HG02798 (cell line): ENCODE measurements at regions not wholly inside any gene's neighbourhood (a gene's known extent, or its start where the extent isn't known, plus 50 kb on each side); places are given as distances from the start of the nearest gene placed in this dataset.

Experiments
- ATAC-seq: cut with Tn5 transposase; IDR thresholded peaks from one replicate; pipeline ENCODE4 v1.9.1; 2021; ENCODE audit warnings: mild to moderate bottlenecking; ENCODE audit not compliant: unreplicated experiment, poor library complexity

DNA sequence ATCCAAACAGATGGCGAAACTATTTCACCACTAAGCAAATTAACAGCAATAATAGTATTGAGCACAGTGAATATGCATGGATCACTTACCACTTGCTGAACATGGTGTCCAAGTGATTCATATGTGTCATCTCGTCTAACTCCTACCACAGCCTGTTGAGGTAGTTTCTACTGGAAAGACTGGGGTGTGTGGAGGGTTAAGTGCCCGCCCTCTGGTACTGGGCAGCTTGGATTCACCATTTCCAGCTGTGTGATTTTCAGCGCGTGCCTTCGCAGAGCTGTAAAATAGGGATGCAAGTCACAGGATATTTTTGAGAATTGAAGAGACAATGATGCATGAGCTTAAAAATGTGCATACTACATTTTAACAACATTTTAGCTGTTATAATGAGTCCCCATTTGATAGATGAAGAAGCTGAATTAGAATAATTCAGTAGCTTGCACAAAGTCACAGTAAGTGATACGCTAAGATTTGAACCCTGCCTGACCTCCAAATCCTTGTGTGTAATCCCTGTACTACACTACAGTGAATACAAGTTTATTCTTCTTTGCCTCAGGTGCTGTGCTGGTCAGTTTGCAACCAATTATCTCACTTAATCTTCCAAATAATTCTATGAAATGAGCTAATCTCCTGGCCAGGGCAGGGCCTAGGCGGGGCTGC, 75.2 kb upstream of the SIX2 start:
- no peak for ATAC-seq

DNA sequence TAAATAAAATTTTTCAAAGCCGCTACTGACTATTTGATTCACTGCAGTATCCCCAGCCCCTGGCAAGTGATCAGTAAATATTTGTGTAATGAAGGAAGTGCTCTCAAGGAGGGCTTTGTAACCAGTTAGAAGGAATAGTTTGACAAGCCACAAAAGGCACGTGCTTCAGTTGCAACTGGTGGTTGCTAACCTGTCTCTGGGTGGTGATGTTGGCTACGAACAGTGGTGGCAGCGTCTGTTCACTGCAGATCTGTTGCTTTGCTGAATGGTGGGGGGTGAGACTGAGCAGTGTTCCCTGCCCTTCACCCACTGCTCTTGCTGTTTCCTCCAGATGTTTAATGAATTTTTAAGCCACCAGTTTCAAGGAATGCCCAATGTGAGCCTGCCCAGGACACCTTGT, 73.9 kb upstream of the SIX2 start:
- ATAC-seq = no peak

DNA sequence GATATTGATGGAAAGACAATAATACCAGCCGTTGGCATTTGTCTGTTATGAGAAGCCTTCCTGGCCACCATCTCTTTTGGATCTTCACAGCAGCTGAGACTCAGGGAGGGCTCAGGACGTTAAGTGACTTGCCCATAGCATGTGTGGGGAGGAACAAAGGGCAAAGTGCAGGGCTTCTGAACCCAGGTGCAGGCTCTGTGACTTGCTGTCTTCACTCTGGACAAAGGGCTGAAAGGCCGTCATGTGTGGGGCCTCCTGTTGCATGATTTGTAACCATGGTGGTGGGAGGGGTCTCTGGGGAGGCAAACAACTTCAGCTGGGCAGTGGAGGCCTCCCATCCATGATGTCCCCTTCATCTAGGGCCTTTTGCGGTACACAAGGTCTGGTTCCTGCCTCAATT, 65.5 kb upstream of the SIX2 start:
- ATAC-seq = no peak

DNA sequence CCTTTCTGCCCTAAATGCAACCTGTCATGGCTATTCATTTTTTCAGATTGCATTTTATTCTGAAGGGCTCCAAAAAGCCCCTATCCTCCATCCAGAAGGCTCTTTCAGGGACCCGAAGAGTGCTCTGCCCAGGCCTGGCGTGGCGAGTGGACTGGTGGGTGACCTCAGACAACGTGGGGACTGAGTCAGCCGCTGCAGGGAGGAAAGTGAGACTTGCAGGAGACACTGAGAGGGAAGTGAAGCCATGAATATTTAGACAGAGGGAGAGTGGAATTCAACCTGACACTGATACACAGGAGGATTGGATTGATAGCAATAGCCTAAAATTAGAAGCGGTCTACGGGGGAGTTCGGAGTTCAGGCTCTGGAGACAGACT, 63.6 kb upstream of the SIX2 start:
- no peak for ATAC-seq

DNA sequence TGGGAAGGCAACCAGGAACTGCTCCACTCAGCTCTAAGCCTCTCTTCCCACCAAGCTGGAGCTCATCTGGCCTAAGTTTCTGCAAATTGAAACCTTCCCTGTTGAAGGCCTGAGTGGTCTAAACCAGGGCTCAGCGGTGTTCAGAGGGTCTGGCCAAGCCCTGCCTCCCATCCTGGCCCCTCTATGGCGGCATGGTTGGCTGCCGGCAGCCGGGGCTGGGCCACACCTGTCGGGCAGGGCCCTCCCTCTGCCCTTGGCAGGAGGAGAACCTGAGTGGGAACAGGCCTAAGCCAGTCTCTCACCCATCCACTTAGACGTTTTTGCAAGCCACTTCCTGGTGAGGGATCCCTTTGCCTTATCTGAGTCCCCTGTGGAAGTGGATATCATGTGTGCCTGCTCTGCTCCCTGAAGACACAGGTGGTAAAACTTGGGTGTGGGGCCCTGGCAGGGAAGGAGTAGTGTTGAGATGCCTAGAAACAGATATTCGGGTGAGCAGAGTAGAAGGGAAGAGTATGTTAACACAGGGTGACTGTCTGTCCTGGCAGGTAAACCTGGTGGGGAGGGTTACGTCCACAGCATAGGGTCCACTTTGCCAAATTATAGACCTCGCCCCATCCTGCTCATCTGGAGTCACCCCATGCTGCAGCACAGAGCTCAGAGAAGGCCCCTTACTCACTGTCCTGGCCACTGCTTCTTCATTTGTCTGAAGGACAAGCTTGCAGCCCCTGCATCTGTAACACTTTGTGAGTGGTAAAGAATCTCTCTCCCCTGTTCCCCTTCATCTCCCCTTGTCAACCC, 63.0 kb upstream of the SIX2 start:
- no peak for ATAC-seq

DNA sequence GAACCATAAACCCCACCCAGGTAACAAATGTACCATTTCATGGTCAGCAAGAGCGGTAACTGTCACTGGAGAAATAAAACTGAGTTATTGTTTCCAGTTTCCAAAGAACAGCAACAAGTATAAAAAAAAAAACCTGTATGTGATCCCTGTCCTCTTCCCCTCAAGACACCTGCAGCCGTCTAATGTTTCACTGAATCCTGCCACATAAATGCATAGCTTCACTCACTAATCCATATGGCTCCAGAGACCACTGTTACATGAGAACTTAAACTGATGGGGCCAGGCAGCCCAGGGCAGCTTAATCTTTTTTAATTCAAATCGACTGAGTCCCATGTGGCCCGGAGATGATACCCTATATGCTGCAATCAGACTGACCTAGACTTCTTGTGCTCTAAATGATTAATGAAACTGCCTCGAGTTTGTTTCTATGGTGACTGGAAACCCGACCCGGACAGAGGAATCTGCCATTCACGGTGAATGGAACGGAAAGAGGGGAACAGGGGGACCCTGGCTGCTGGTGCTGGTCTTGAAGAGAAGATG, 60.9 kb upstream of the SIX2 start:
- no peak for ATAC-seq

DNA sequence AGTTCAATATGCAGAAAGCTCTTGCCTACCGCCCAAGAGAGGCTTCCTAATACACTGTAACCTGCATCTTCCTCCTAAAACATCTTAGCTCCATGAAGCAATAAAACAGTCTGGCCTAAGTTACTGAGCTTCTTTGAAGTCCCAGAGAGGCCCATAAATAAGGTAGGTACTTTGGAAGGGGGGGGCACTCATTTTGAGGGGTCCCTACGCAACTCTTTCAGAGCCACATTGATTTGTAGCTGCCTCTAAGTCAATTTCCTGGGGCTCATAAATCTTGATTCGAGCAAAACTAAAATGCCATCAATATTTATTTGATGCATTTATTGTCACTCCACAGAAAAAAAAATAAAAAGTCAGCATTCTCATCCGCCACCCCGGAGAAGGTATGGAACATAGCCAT, 60.4 kb upstream of the SIX2 start:
- no peak for ATAC-seq

DNA sequence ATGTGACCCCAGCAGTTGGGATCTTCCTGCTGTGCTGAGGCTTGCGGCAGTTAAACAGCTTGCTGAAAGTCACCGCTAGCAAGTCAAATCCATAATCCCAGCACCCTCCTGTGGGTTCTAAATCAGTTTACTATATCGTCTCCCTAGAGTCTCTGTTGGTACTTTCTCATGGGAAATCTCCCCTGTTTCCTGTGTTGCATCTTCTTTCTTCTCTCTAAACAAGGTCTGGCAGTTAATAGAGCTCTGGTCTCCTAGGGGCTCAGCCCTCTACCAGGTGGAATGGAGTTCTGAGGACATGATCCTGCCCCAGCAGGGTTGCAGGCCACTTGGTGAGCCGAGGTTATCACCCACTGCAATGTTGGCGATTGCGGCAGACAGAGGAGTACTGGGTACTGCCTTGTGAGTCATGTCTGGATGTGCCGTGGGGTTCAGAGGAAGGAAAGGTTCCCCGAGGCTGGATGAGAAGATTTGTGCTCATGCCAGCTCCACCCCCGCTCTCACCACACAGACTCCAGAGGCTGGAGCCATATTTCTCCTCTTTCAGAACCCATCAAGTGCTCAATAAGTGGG, 59.4 kb upstream of the SIX2 start:
- no peak for ATAC-seq

DNA sequence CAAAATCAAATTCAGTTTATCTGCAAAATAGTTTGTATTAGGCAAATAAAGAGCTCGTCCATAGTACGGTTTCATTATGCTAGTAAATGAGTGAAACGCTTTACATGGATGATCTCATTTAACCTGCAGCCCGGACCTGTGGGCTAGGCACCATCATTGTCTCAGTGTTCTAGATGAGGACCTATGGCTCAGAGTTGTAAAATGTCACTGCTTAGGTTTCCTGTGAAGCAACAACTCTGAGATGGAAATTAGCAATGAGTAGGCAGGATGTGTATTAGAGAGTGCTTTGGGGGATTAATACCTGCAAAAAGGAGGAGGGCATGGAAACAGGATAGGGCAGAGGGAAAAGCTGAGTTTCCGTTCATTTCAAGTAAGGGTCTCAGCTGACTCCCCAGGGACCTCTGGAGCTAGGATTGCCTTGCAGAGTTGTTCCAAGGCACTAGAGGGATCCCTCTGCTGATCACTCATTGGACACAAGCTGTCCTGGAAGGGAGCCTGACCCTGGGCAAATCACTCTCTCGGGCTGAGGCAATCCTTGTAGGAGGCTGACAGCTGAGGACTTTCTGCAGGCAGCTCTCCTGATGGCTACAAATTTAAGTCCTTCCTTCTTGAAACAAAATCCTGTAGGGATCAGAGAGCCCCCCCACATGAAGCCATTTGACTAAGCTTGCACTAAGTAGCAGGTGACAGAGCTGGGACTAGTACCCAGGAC, 58.8 kb upstream of the SIX2 start:
- no peak for ATAC-seq
